Peyer's patch (tissue), 4 donors: ENCODE measurements at regions not wholly inside any gene's neighbourhood (a gene's known extent, or its start where the extent isn't known, plus 50 kb on each side); places are given as distances from the start of the nearest gene placed in this dataset.
"Not testable (repeated sequence)": the region's sequence is repeated elsewhere in the genome, so short reads cannot be mapped to it uniquely, and the experiment has no call there.

Experiments
- POLR2A ChIP-seq, 2 donors: fragments of 450-650 bp; IDR thresholded peaks; one replicate each; pipeline ENCODE4 v1.5.1; 2017; ENCODE audit warnings: antibody characterized with exemption in 2 of 2, mild to moderate bottlenecking in 2 of 2, moderate library complexity in 2 of 2
- TF ChIP-seq, protein P1 (sequence below), 6 experiments: fragments of 450-650 bp in 4 of 6; fragments of 200-600 bp in 2 of 6; sonication (generic) in 1 of 6; IDR thresholded peaks; one replicate each; pipeline ENCODE4 v1.5.1; 2017 to 2019; ENCODE audit warnings: antibody characterized with exemption in 6 of 6, mild to moderate bottlenecking in 3 of 6, moderate library complexity in 1 of 6

DNA sequence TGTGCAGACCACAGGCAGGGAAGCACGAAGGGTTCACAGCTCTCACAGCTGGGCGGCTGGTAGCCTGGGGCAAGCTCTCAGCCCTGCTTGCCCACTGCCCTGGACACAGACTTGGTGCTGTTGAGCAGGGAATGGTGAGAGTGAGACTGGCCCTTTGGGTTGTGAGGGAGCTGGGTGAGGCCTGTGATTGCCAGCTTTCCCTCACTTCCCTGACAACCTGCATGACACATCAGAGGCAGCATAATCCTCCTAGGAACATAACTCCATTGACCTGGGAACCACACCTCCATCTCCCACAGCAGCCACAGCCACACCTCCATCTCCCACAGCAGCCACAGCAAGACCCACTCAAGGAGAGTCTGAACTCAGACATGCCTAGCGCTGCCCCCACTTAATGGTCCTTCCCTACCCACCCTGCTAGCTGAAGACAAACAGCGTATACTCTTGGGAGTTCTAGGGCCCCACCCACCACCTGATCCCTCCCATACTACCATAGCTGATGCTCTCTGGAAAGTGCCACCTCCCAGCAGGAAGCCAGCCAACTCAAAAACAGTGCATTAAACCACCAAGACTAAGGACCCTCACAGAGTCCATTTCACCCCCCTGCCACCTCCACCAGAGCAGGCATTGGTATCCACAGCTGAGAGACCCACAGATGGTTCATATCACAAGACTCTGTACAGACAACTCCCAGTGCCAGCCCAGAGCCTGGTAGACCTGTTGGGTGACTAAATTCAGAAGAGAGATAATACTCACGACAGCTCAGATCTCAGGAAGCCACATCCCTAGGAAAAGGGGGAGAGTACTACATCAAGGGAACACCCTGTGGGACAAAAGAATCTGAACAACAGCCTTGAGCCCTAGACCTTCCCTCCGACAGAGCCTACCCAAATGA lies 60.2 kb upstream of the PRSS3 start:
- TF ChIP-seq, protein P1, sequence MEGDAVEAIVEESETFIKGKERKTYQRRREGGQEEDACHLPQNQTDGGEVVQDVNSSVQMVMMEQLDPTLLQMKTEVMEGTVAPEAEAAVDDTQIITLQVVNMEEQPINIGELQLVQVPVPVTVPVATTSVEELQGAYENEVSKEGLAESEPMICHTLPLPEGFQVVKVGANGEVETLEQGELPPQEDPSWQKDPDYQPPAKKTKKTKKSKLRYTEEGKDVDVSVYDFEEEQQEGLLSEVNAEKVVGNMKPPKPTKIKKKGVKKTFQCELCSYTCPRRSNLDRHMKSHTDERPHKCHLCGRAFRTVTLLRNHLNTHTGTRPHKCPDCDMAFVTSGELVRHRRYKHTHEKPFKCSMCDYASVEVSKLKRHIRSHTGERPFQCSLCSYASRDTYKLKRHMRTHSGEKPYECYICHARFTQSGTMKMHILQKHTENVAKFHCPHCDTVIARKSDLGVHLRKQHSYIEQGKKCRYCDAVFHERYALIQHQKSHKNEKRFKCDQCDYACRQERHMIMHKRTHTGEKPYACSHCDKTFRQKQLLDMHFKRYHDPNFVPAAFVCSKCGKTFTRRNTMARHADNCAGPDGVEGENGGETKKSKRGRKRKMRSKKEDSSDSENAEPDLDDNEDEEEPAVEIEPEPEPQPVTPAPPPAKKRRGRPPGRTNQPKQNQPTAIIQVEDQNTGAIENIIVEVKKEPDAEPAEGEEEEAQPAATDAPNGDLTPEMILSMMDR (IDR thresholded peaks at IDR 0.05): not testable (repeated sequence)
- not testable (repeated sequence) for TF ChIP-seq POLR2A (IDR thresholded peaks at IDR 0.05)
